Common myeloid progenitor, CD34-positive (primary cell): ENCODE measurements at regions not wholly inside any gene's neighbourhood (a gene's known extent, or its start where the extent isn't known, plus 50 kb on each side); places are given as distances from the start of the nearest gene placed in this dataset.

Experiments used
- CTCF ChIA-PET: fragments of 350-600 bp; sonication (Branson Sonifier 250); formaldehyde crosslinking; loops from one replicate; lab custom pipeline; 2021; ENCODE audit warnings: antibody characterized with exemption; lab: Charles Lee
- POLR2A ChIA-PET: fragments of 350-600 bp; sonication (Branson Sonifier 250); formaldehyde crosslinking; loops from one replicate; lab custom pipeline; 2021; ENCODE audit warnings: antibody characterized with exemption; lab: Charles Lee
- DNase-seq, 3 donors: peaks; one replicate each; pipeline versions ENCODE4 v3.0.0 to v3.0.0-alpha.2; 2013
- H3K27ac ChIP-seq, 2 experiments: 1 replicate in 1 of 2; 2 replicates in 1 of 2; pipeline ENCODE4 v1.7.0; 2013; ENCODE audit warnings: inconsistent platforms in 2 of 2, low read length in 2 of 2, mild to moderate bottlenecking in 2 of 2, low read depth in 1 of 2, moderate library complexity in 1 of 2; ENCODE audit not compliant: severe bottlenecking in 2 of 2, insufficient read depth in 1 of 2, poor library complexity in 1 of 2
- H3K27me3 ChIP-seq, 5 experiments: replicated peaks in 2 of 5; 1 replicate in 3 of 5; 2 replicates in 2 of 5; pipeline versions ENCODE4 v1.6.1 to v1.7.0; 2013; ENCODE audit warnings: low read length in 4 of 5, mild to moderate bottlenecking in 2 of 5, moderate library complexity in 2 of 5, inconsistent platforms in 1 of 5; ENCODE audit not compliant: insufficient read depth in 5 of 5, control insufficient read depth in 4 of 5
- H3K36me3 ChIP-seq, 4 experiments: 1 replicate in 2 of 4; 2 replicates in 2 of 4; pipeline versions ENCODE4 v1.6.1 to v1.7.0; 2013; ENCODE audit warnings: low read length in 3 of 4, control low read depth in 1 of 4, mild to moderate bottlenecking in 1 of 4; ENCODE audit not compliant: control insufficient read depth in 4 of 4, insufficient read depth in 4 of 4
- H3K4me1 ChIP-seq, 4 experiments: 1 replicate in 3 of 4; 2 replicates in 1 of 4; pipeline versions ENCODE4 v1.6.1 to v1.7.1; 2013; ENCODE audit warnings: low read length in 3 of 4, mild to moderate bottlenecking in 3 of 4, control low read depth in 1 of 4, inconsistent platforms in 1 of 4, moderate library complexity in 1 of 4; ENCODE audit not compliant: control insufficient read depth in 4 of 4, insufficient read depth in 4 of 4; ENCODE audit errors: control extremely low read depth in 1 of 4
- H3K4me3 ChIP-seq, 7 experiments: 1 replicate in 4 of 7; 2 replicates in 3 of 7; pipeline versions ENCODE4 v1.5.1 to v1.7.0; 2013; ENCODE audit warnings: mild to moderate bottlenecking in 7 of 7, low read length in 6 of 7, moderate library complexity in 6 of 7, inconsistent platforms in 2 of 7, low read depth in 2 of 7, control low read depth in 1 of 7; ENCODE audit not compliant: insufficient read depth in 4 of 7, control insufficient read depth in 1 of 7; ENCODE audit errors: extremely low read depth in 1 of 7
- H3K9me3 ChIP-seq, 5 experiments: 1 replicate in 4 of 5; 2 replicates in 1 of 5; pipeline versions ENCODE4 v1.6.1 to v1.7.1; 2013; ENCODE audit warnings: low read length in 4 of 5, mild to moderate bottlenecking in 2 of 5, inconsistent platforms in 1 of 5, low read depth in 1 of 5, moderate library complexity in 1 of 5; ENCODE audit not compliant: control insufficient read depth in 4 of 5, insufficient read depth in 2 of 5; ENCODE audit errors: control extremely low read depth in 1 of 5
- WGBS: methylation state at CpG from one replicate; pipeline ENCODE4 v1.1.5; 2013; ENCODE audit not compliant: insufficient coverage; 5-methylcytosine and 5-hydroxymethylcytosine counted together

DNA sequence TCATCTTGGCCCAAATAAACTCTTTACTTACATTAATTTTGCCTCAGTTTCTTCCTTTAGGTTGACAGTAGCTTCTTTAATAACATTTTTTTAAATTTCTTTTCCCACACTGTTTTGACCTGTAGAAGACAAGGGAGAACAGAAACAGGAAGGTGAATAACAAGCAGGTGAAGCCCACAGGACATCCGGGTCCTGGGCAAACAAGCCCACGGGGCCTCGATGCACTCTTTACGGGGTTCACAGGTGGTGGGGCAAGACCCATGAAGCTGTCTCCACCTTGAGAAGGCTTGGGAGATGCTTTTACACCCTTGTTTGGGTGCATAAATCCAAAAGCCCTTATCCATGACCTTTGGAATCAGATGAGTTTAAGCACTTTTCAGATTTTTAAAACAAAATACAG lies 301.0 kb upstream of the MGAT5 start:
- 82% methylated on average over 4 of the region's 4 CpGs for whole genome bisulfite sequencing
- DNase-seq: no peak
- ChIA-PET CTCF (no interaction called here), POLR2A (no interaction called here)
- no peak overlapping the region for H3K4me3 ChIP-seq
- H3K36me3 ChIP-seq: no peaks in the 10 kb centered on the region
- H3K27me3 ChIP-seq: peaks cover 0 to 5% (median 4%) of the 10 kb centered on the region in 5 experiments
- H3K9me3 ChIP-seq: peaks cover 0 to 2% (median 0%) of the 10 kb centered on the region in 5 experiments
- no peak overlapping the region for H3K27ac ChIP-seq
- H3K4me1 ChIP-seq: no peaks in the 10 kb centered on the region

DNA sequence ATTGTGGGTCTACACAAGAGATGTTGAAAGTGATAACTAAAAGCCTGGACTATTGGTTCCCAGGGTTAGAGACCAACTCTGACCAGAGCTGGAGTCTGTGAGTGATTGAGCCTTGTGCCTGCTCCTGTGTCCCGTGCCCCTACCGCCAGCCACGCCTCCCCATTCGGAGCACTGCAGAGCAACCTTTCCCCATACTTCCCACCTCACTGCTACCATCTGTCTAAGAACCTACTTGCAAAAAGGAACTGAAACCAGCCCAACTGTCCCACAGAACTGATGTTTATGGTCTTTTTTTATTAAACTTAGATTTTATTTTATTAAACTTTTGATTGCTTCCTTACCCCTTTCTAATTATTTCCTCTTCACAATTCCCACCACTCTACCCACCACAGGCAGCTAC lies 300.3 kb upstream of the MGAT5 start:
- Histone ChIP-seq H3K27me3 (peaks cover 0 to 5% (median 4%) of the 10 kb centered on the region in 5 experiments), H3K36me3 (no peaks in the 10 kb centered on the region), H3K4me3 (no peak overlapping the region), H3K27ac (no peak overlapping the region), H3K4me1 (no peaks in the 10 kb centered on the region), H3K9me3 (no peaks in the 10 kb centered on the region)
- DNase-seq: peak in 1 of 3 donors; percentile 2
- ChIA-PET CTCF (no interaction called here), POLR2A (no interaction called here)
- WGBS: no CpG with 5 or more reads among the region's 4 CpGs

DNA sequence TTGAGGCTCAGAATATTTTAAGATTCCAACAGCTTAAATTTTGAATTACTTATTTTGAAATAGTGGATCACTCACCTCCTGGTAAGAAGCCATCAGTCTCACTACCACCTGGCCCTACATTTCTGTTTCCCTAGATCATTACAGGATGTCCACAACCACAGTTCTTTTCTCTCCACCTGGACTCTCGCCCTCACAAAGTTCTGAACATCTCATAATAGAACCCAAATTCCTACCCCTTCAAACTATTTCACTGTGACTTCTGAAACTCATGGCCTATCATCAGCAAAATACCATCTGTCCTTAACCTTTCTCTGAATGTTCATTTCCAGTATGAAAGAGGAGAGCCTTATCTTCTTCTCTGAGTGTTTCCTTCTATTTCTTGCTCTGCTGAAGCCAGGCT lies 299.2 kb upstream of the MGAT5 start:
- peaks cover 0 to 5% (median 4%) of the 10 kb centered on the region in 5 experiments for H3K27me3 ChIP-seq
- H3K4me1 ChIP-seq: no peaks in the 10 kb centered on the region
- WGBS: 67% methylated on average over 1 of the region's 1 CpG
- no peak for DNase-seq
- CTCF ChIA-PET: no interaction called here
- H3K27ac ChIP-seq: no peak overlapping the region
- no peaks in the 10 kb centered on the region for H3K36me3 ChIP-seq
- H3K9me3 ChIP-seq: no peaks in the 10 kb centered on the region
- H3K4me3 ChIP-seq: no peak overlapping the region
- POLR2A ChIA-PET: no interaction called here

DNA sequence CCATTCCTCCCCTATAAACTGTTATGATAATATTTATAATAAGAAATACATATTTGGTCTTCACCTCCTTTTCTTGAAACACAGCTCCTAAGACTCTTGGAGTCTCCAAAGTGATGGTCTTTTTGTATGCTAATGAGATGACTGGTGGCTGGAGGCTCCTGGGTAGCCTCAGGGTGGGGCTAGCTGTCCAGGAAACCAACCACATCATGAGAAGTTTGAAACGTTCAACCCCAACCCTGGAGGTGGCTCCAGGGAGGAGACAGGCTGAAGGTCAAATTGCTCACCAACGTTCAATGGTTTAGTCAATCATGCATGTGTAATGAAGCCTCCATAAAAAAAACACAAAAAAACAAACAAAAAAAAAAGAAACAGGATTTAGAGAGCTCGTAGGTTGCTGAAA lies 298.7 kb upstream of the MGAT5 start:
- ChIA-PET POLR2A (no interaction called here), CTCF (no interaction called here)
- H3K27ac ChIP-seq: no peak overlapping the region
- H3K36me3 ChIP-seq: no peaks in the 10 kb centered on the region
- H3K27me3 ChIP-seq: peaks cover 0 to 5% (median 4%) of the 10 kb centered on the region in 5 experiments
- no peaks in the 10 kb centered on the region for H3K9me3 ChIP-seq
- no peak overlapping the region for H3K4me3 ChIP-seq
- no peak for DNase-seq
- no CpG with 5 or more reads among the region's 3 CpGs for WGBS
- no peaks in the 10 kb centered on the region for H3K4me1 ChIP-seq

GRCh38 chr2:133956434-133956935 lies 297.4 kb upstream of the MGAT5 start:
- Histone ChIP-seq H3K4me1 (no peaks in the 10 kb centered on the region), H3K27me3 (peaks cover 0 to 5% (median 4%) of the 10 kb centered on the region in 5 experiments), H3K4me3 (no peak overlapping the region), H3K27ac (no peak overlapping the region), H3K36me3 (no peaks in the 10 kb centered on the region), H3K9me3 (no peaks in the 10 kb centered on the region)
- ChIA-PET POLR2A (no interaction called here), CTCF (no interaction called here)
- 45% methylated on average over 3 of the region's 4 CpGs for WGBS
- DNase-seq: no peak

DNA sequence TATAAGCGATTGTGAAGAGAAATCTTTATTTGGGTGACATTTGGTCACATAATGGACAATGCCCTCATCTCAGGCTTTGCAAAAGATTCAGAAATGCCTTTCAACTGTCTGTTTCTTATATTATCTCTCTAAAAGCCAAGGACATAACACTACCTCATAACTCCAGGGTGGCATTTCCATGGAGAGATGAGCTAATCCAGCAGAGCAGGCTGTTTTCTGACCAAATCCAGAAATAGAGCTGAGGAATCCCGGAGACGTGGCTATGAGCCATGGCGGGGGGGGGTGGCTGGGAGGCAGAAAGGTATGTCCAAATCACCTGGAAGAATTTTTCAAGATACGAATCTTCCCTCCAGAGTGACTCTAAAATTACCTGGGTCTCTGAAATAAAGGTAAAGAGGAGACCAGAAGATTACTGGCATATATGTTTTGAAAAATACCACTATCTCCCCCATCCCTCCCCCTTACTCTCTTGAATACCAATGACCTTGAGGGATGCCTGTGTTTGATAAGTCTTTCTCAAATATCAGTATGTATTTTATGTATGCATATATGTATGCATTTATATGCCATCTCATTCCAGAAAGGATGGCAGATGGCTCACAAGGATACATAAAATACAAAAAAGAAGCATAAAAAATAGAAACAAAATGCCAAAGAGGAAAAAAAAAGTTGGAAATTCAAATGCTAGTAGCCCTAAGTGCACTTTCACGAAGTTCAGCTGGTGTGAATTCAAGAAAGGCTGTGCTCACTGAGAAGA lies 296.0 kb upstream of the MGAT5 start:
- Histone ChIP-seq H3K27me3 (peaks cover 0 to 4% (median 4%) of the 10 kb centered on the region in 5 experiments), H3K27ac (no peak overlapping the region), H3K9me3 (no peaks in the 10 kb centered on the region), H3K4me1 (no peaks in the 10 kb centered on the region), H3K4me3 (no peak overlapping the region), H3K36me3 (no peaks in the 10 kb centered on the region)
- WGBS: 88% methylated on average over 3 of the region's 6 CpGs
- DNase-seq: no peak
- CTCF ChIA-PET: no interaction called here
- POLR2A ChIA-PET: no interaction called here

GRCh38 chr2:133959066-133959465 lies 294.8 kb upstream of the MGAT5 start:
- Histone ChIP-seq H3K9me3 (no peaks in the 10 kb centered on the region), H3K27me3 (peaks cover 0 to 6% (median 2%) of the 10 kb centered on the region in 5 experiments), H3K4me1 (no peaks in the 10 kb centered on the region), H3K27ac (no peak overlapping the region), H3K4me3 (no peak overlapping the region), H3K36me3 (no peaks in the 10 kb centered on the region)
- ChIA-PET POLR2A (no interaction called here), CTCF (no interaction called here)
- WGBS: 67% methylated on average over 1 of the region's 1 CpG
- no peak for DNase-seq
